GM12865 (cell line): ENCODE measurements at regions not wholly inside any gene's neighbourhood (a gene's known extent, or its start where the extent isn't known, plus 50 kb on each side); places are given as distances from the start of the nearest gene placed in this dataset.

Experiments
- DNase-seq: peaks from one replicate; pipeline ENCODE4 v3.0.0; 2010; ENCODE audit warnings: low read depth
- H3K4me3 ChIP-seq: 2 replicates; pipeline ENCODE4 v1.5.1; 2011; ENCODE audit warnings: mild to moderate bottlenecking, low read depth, low read length, control low read depth
- TF ChIP-seq, protein P1 (sequence below): IDR thresholded peaks from 2 replicates; pipeline ENCODE4 v1.5.1; 2011; ENCODE audit warnings: low read length, control low read depth, low read depth, inconsistent platforms; ENCODE audit not compliant: insufficient read depth; ENCODE audit errors: missing control alignments

DNA sequence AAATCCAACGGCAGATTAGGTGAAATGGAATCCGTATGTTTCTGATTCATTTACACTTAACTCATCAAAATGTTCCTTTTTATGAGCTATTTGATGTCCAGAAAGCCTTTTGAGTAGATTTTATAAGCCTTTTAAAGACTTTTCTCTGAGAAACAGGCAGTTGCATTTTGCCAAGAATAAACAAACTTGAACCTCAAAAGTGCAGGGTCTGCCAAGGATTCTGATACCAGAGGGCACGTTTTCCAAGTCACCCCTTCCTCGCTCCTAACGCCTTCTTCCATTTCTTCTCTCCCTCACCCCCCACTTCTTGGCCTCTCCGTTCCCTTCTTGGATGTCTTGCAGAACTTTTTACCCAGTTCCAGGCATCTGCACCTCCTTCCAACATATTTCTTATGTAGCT lies 200.6 kb upstream of the TBX3 start:
- TF ChIP-seq, protein P1, sequence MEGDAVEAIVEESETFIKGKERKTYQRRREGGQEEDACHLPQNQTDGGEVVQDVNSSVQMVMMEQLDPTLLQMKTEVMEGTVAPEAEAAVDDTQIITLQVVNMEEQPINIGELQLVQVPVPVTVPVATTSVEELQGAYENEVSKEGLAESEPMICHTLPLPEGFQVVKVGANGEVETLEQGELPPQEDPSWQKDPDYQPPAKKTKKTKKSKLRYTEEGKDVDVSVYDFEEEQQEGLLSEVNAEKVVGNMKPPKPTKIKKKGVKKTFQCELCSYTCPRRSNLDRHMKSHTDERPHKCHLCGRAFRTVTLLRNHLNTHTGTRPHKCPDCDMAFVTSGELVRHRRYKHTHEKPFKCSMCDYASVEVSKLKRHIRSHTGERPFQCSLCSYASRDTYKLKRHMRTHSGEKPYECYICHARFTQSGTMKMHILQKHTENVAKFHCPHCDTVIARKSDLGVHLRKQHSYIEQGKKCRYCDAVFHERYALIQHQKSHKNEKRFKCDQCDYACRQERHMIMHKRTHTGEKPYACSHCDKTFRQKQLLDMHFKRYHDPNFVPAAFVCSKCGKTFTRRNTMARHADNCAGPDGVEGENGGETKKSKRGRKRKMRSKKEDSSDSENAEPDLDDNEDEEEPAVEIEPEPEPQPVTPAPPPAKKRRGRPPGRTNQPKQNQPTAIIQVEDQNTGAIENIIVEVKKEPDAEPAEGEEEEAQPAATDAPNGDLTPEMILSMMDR, result no peak
- no peak overlapping the region for H3K4me3 ChIP-seq
- no peak for DNase-seq

DNA sequence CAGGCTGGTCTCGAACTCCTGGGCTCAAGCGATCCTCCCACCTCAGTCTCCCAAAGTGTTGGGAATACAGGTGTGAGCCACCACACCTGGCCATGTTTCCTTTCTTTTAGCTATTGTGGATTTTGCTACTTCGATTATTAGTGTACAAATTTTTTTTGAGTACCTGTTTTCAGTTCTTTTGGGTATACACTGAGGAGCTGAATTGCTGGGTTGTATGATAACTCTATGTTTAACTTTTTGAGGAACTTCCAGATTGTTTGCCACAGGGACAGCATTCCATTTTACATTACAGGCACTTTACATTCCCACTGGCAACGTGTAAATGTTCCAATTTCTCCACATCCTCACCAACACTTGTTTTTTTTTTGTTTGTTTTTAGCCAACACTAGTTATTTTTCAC lies 198.1 kb upstream of the TBX3 start:
- DNase-seq, result no peak
- TF ChIP-seq, protein P1, result no peak
- H3K4me3 ChIP-seq, result no peak overlapping the region

DNA sequence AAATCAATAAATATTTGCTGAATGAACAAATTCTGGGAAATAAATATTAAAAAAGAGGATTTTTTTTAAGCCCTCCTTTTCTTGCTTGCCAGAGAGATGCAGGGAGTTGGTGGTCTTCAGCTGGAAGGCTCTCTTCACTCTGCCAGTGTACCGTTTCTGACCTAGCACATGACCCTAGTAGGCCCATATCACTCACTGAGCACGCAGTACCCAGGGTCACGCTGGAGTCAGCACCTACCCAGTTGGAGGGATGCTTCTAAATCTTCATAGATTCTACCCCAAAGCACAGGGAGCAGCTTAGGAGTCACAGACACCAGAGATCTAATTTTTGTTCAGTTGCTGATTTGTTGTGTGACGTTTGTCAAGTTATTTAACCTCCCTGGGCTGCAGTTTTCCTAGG lies 195.4 kb upstream of the TBX3 start:
- TF ChIP-seq, protein P1, result no peak
- no peak for DNase-seq

DNA sequence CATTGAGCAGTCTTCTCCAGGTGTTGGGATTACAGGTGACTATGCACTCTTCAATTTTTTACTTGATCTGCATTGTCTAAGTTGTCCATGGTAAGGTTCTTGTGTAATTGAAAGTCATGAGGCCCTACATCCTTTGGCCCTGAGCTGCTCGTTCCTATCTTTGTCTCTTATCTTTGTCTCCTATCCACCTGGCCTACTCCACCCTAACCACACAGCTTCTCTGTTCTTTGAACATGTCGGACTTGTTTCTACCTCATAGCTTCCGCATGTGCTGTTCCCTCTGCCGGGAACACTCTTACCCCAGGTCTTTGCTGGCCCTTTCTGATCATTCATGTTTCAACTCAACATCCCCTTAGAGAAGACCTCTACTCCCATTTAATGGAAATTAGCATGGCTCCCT lies 194.8 kb upstream of the TBX3 start:
- no peak for DNase-seq
- TF ChIP-seq, protein P1, result no peak
- H3K4me3 ChIP-seq, result no peak overlapping the region

More for the DNA sequence above, 195.4 kb upstream of the TBX3 start:
- no peak overlapping the region for H3K4me3 ChIP-seq

DNA sequence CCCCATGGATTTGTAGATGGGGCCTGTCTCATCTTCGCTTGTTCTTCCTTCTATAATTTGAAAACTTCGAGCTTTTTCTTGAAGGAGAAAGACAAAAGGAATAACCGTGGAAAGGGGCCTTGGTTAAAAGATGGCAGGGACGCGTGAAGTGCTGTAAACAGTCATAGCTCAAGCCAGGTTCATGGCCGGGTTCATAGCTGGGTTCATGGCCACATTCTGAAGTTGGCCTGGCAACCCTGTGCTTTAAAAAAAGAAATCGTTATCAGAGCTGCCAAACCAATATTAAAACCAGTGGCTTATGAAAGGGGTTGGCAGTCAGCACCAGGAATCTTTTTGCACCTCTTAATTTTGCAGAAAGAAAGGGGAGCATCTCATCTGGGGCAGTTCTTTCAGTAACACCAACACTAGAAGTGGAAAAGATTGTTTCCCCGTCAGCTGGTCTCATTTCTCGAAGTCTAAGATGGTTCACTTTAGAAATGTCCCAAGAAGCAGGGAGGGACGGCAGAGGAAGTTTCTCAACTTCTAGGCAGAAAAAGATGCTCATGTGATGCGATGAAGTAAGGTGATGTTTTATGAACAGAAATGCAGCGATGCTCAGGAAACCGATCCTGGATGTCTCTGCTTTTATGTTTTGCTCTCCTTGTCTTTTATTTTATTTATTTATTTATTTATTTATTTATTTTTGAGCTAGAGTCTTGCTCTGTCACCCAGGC lies 193.1 kb upstream of the TBX3 start:
- TF ChIP-seq, protein P1, result no peak
- no peak for DNase-seq
- H3K4me3 ChIP-seq, result no peak overlapping the region

DNA sequence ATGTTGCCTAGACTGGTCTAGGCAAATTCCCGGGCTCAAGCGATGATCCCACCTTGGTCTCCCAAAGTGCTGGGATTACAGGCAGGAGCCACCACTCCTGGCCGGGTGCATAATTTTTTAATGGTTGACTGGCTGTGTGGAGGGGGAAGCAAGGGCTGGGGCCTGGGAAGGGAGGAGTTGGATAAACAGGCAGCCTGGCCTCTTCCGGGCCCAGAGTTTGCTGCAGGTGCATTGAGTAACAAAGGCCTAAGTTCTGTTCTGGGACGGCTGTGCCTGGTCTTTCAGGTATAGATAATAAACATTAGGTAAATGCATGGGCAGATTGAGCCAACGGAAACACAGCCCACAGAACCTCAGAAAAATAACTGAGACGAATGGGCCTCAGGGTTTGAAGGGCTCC lies 191.3 kb upstream of the TBX3 start:
- TF ChIP-seq, protein P1, result no peak
- no peak overlapping the region for H3K4me3 ChIP-seq
- no peak for DNase-seq

DNA sequence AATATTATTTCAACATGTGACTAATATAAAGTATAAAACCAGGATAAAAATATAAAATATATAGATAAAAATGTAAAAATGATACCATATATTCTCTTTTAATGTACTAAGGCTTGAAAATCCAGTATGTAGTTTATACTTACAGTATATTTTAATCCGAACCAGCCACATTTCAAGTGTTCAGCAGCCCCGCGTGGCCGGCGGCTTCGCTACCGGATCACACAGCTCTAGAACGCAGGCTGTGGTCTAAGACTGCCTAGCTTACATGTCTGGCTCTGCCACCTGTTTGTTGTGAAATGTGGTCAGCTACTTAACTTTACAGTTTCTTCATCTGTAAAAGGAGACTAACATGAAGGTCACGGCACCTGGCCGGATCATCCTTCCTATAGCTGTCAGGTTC lies 189.7 kb upstream of the TBX3 start:
- DNase-seq, result no peak
- no peak overlapping the region for H3K4me3 ChIP-seq
- TF ChIP-seq, protein P1, result no peak
